Trophoblast cell (in vitro differentiated cells and primary cell): ENCODE measurements at regions not wholly inside any gene's neighbourhood (a gene's known extent, or its start where the extent isn't known, plus 50 kb on each side); places are given as distances from the start of the nearest gene placed in this dataset.
A peak's percentile ranks its signal among the peaks of the same experiment; 100 is the strongest.
"Not testable (repeated sequence)": the region's sequence is repeated elsewhere in the genome, so short reads cannot be mapped to it uniquely, and the experiment has no call there.

Experiments used
- DNase-seq, 2 donors: peaks; one replicate each; pipeline ENCODE4 v3.0.0-alpha.2; 2016
- H2AFZ ChIP-seq: 2 replicates; pipeline ENCODE4 v1.6.1; 2013; ENCODE audit warnings: low read length, moderate library complexity, mild to moderate bottlenecking; ENCODE audit not compliant: insufficient read depth, poor library complexity
- H2AK5ac ChIP-seq: 2 replicates; pipeline ENCODE4 v1.6.1; 2013; ENCODE audit warnings: mild to moderate bottlenecking, low read length
- H2BK120ac ChIP-seq: 2 replicates; pipeline ENCODE4 v1.6.1; 2013; ENCODE audit warnings: low read length, mild to moderate bottlenecking, moderate library complexity; ENCODE audit not compliant: insufficient read depth, poor library complexity
- H2BK12ac ChIP-seq: 2 replicates; pipeline ENCODE4 v1.6.1; 2013; ENCODE audit warnings: mild to moderate bottlenecking, low read length, moderate library complexity
- H2BK5ac ChIP-seq: 2 replicates; pipeline ENCODE4 v1.6.1; 2013; ENCODE audit warnings: low read length, low read depth, moderate library complexity, mild to moderate bottlenecking; ENCODE audit not compliant: poor library complexity
- H3K14ac ChIP-seq: 2 replicates; pipeline ENCODE4 v1.6.1; 2013; ENCODE audit warnings: mild to moderate bottlenecking, low read length
- H3K18ac ChIP-seq: 2 replicates; pipeline ENCODE4 v1.6.1; 2013; ENCODE audit warnings: mild to moderate bottlenecking, low read length
- H3K23ac ChIP-seq: 2 replicates; pipeline ENCODE4 v1.6.1; 2013; ENCODE audit warnings: low read length
- H3K27ac ChIP-seq: 2 replicates; pipeline ENCODE4 v1.5.1; 2013; ENCODE audit warnings: low read depth, mild to moderate bottlenecking, inconsistent platforms, low read length, moderate library complexity
- H3K27me3 ChIP-seq: 2 replicates; pipeline ENCODE4 v1.6.1; 2013; ENCODE audit warnings: inconsistent platforms, mild to moderate bottlenecking, low read length, moderate library complexity; ENCODE audit not compliant: insufficient read depth
- H3K36me3 ChIP-seq, 2 experiments: 1 replicate in 1 of 2; 2 replicates in 1 of 2; pipeline ENCODE4 v1.6.1; 2013; ENCODE audit warnings: low read length in 2 of 2, mild to moderate bottlenecking in 2 of 2, moderate library complexity in 1 of 2; ENCODE audit not compliant: insufficient read depth in 2 of 2, control insufficient read depth in 1 of 2
- H3K4ac ChIP-seq: 2 replicates; pipeline ENCODE4 v1.6.1; 2013; ENCODE audit warnings: low read depth, mild to moderate bottlenecking, low read length, moderate library complexity
- H3K4me1 ChIP-seq, 2 experiments: 1 replicate in 1 of 2; 2 replicates in 1 of 2; pipeline ENCODE4 v1.6.1; 2013; ENCODE audit warnings: low read length in 2 of 2, mild to moderate bottlenecking in 2 of 2, moderate library complexity in 1 of 2; ENCODE audit not compliant: insufficient read depth in 2 of 2, control insufficient read depth in 1 of 2
- H3K4me2 ChIP-seq: 2 replicates; pipeline ENCODE4 v1.6.1; 2013; ENCODE audit warnings: inconsistent platforms, mild to moderate bottlenecking, low read length, moderate library complexity
- H3K4me3 ChIP-seq: 2 replicates; pipeline ENCODE4 v1.5.1; 2013; ENCODE audit warnings: mild to moderate bottlenecking, low read depth, low read length, inconsistent platforms
- H3K79me1 ChIP-seq: one replicate; pipeline ENCODE4 v1.6.1; 2013; ENCODE audit warnings: low read length
- H3K79me2 ChIP-seq: 2 replicates; pipeline ENCODE4 v1.6.1; 2013; ENCODE audit warnings: low read length, mild to moderate bottlenecking; ENCODE audit not compliant: control insufficient read depth, insufficient read depth, poor library complexity
- H3K9ac ChIP-seq: 2 replicates; pipeline ENCODE4 v1.6.1; 2013; ENCODE audit warnings: mild to moderate bottlenecking, low read length
- H3K9me3 ChIP-seq: 2 replicates; pipeline ENCODE4 v1.6.1; 2013; ENCODE audit warnings: low read depth, mild to moderate bottlenecking, control low read depth, inconsistent platforms, low read length; ENCODE audit not compliant: insufficient read depth
- H4K12ac ChIP-seq: 2 replicates; pipeline ENCODE4 v1.6.1; 2013; ENCODE audit warnings: low read depth, mild to moderate bottlenecking, low read length, moderate library complexity
- H4K8ac ChIP-seq: 2 replicates; pipeline ENCODE4 v1.6.1; 2013; ENCODE audit warnings: low read depth, mild to moderate bottlenecking, low read length, moderate library complexity
- H4K91ac ChIP-seq: one replicate; pipeline ENCODE4 v1.6.1; 2013; ENCODE audit warnings: low read depth, mild to moderate bottlenecking, low read length, moderate library complexity
- WGBS: extraction: QIAGEN DNeasy Blood & Tissue Kit; methylation state at CpG from one replicate; pipeline ENCODE4 v1.1.7; 2013; ENCODE audit warnings: missing lambda C conversion rate; ENCODE audit not compliant: insufficient read length, insufficient coverage; ENCODE audit errors: extremely low coverage; 5-methylcytosine and 5-hydroxymethylcytosine counted together

DNA sequence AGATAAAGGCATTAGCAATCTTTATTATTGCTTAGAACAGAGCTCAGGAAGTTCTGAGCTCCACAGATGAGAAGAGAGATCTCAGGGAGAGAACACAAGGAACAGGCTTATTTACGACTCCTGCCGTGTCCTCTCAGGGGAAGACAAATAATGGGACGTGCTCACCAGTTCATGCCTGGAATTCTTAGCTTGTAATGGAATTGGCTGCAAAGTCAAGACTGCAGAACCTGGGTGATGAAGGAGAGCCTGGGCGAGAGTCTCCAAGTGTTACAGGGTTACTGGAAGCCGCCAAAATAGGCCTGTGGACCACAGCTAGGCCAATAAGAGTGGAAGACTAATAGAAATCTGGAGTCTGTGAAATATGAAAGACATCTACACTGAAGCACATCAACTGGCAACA, 174.5 kb upstream of the ADAMTSL1 start:
- Histone ChIP-seq H4K91ac (no peak overlapping the region), H2BK12ac (no peak overlapping the region), H3K14ac (no peak overlapping the region), H2BK5ac (no peak overlapping the region), H4K8ac (no peak overlapping the region), H3K79me1 (peaks cover under 1% of the 10 kb centered on the region), H3K4me2 (no peak overlapping the region), H2BK120ac (no peak overlapping the region), H3K4ac (no peak overlapping the region), H3K27me3 (no peaks in the 10 kb centered on the region), H4K12ac (no peak overlapping the region), H3K9ac (no peak overlapping the region), H3K4me3 (no peak overlapping the region), H3K9me3 (no peaks in the 10 kb centered on the region), H3K27ac (no peak overlapping the region), H2AK5ac (no peak overlapping the region), H2AFZ (no peak overlapping the region), H3K18ac (no peak overlapping the region), H3K4me1 (peaks cover 0 to 4% of the 10 kb centered on the region in 2 experiments), H3K23ac (no peak overlapping the region), H3K79me2 (no peaks in the 10 kb centered on the region), H3K36me3 (no peaks in the 10 kb centered on the region)
- no peak for DNase-seq
- WGBS: no CpG with 5 or more reads among the region's 5 CpGs

DNA sequence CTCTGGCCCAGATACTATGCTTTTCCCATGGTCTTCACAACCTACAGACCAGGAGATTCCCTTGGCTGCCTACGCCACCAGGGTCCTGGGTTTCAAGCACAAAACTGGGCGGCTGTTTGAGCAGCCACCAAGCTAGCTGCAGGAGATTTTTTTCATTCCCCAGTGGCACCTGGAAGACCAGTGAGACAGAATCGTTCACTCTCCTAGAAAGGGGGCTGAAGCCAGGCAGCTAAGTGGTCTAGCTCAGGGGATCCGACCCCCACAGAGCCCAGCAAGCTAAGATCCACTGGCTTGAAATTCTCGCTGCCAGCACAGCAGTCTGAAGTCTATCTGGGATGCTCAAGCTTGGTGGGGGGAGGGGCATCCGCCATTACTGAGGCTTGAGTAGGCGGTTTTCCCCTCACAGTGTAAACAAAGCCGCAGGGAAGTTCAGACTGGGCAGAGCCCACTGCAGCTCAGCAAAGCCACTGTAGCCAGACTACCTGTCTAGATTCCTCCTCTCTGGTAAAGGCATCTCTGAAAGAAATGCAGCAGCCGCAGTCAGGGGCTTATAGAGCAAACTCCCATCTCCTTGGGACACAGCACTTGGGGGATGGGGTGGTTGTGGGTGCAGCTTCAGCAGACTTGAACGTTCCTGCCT, 168.7 kb upstream of the ADAMTSL1 start:
- not testable (repeated sequence) for H4K91ac ChIP-seq, H2BK5ac ChIP-seq, H3K4me2 ChIP-seq, H3K23ac ChIP-seq, H2AK5ac ChIP-seq, H2BK120ac ChIP-seq, H3K4ac ChIP-seq, H3K79me2 ChIP-seq, H2AFZ ChIP-seq, DNase-seq, H2BK12ac ChIP-seq, H3K27me3 ChIP-seq, H3K9me3 ChIP-seq, H3K27ac ChIP-seq, H3K4me3 ChIP-seq, H3K79me1 ChIP-seq, H4K12ac ChIP-seq, H3K14ac ChIP-seq, H3K36me3 ChIP-seq, H3K9ac ChIP-seq, H3K4me1 ChIP-seq, H3K18ac ChIP-seq
- peak overlapping the region; percentile 56 for H4K8ac ChIP-seq
- no CpG with 5 or more reads among the region's 10 CpGs for WGBS

DNA sequence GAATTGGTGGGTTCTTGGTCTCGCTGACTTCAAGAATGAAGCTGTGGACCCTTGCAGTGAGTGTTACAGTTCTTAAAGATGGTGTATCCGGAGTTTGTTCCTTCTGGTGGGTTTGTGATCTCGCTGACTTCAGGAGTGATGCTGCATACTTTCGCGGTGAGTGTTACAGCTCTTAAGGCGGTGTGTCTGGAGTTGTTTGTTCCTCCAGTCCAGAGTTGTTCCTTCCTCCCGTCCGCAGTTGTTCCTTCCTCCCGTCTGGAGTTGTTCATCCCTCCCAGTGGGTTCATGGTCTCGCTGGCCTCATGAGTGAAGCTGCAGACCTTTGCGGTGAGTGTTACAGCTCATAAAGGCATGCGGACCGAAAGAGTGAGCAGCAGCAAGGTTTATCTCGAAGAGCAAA, 159.6 kb upstream of the ADAMTSL1 start:
- H3K9ac ChIP-seq: no peak overlapping the region
- H2AFZ ChIP-seq: no peak overlapping the region
- H3K27me3 ChIP-seq: no peaks in the 10 kb centered on the region
- H4K91ac ChIP-seq: no peak overlapping the region
- no peak overlapping the region for H2BK12ac ChIP-seq
- H3K4me1 ChIP-seq: peaks cover 0 to 1% of the 10 kb centered on the region in 2 experiments
- no peak overlapping the region for H2AK5ac ChIP-seq
- H3K4me3 ChIP-seq: no peak overlapping the region
- WGBS: no CpG with 5 or more reads among the region's 14 CpGs
- H3K27ac ChIP-seq: no peak overlapping the region
- H2BK120ac ChIP-seq: no peak overlapping the region
- peaks cover 7% of the 10 kb centered on the region for H3K9me3 ChIP-seq
- no peaks in the 10 kb centered on the region for H3K79me1 ChIP-seq
- no peak overlapping the region for H4K12ac ChIP-seq
- no peak overlapping the region for H3K4me2 ChIP-seq
- H3K36me3 ChIP-seq: no peaks in the 10 kb centered on the region
- no peak overlapping the region for H4K8ac ChIP-seq
- H2BK5ac ChIP-seq: no peak overlapping the region
- no peak overlapping the region for H3K4ac ChIP-seq
- no peak overlapping the region for H3K23ac ChIP-seq
- no peak overlapping the region for H3K18ac ChIP-seq
- H3K14ac ChIP-seq: no peak overlapping the region
- H3K79me2 ChIP-seq: no peaks in the 10 kb centered on the region
- peak in 1 of 2 donors; percentile 8 for DNase-seq

DNA sequence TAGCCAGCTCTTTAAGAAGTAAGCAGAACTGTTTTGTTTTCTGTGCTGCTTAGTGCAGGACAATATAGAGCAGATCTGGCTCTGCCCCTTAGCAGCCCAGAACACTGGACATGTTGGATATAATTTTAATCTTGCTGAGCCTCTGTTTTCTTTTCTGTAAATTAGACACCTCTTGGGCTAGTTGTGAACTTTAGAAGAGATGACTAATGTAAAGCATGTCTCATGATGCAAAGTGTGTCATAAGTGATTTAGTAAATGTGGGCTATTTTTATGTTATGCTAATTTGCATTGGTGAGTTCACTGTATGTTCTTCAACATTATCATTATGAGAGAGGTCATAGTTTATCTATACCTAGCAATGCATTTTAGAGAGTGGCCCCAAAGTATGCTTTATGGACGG, 156.1 kb upstream of the ADAMTSL1 start:
- H3K9ac ChIP-seq: no peak overlapping the region
- H3K79me1 ChIP-seq: no peaks in the 10 kb centered on the region
- H3K14ac ChIP-seq: no peak overlapping the region
- peaks cover 0 to 1% of the 10 kb centered on the region in 2 experiments for H3K4me1 ChIP-seq
- no peak overlapping the region for H4K12ac ChIP-seq
- H3K27me3 ChIP-seq: no peaks in the 10 kb centered on the region
- no peak overlapping the region for H2BK120ac ChIP-seq
- no CpG with 5 or more reads among the region's 1 CpG for WGBS
- no peak overlapping the region for H2BK12ac ChIP-seq
- no peaks in the 10 kb centered on the region for H3K79me2 ChIP-seq
- no peak for DNase-seq
- H2BK5ac ChIP-seq: no peak overlapping the region
- no peaks in the 10 kb centered on the region for H3K36me3 ChIP-seq
- H3K9me3 ChIP-seq: peaks cover 7% of the 10 kb centered on the region
- no peak overlapping the region for H3K23ac ChIP-seq
- H4K8ac ChIP-seq: no peak overlapping the region
- H3K27ac ChIP-seq: no peak overlapping the region
- no peak overlapping the region for H3K4ac ChIP-seq
- no peak overlapping the region for H3K18ac ChIP-seq
- H2AFZ ChIP-seq: no peak overlapping the region
- H3K4me3 ChIP-seq: no peak overlapping the region
- no peak overlapping the region for H2AK5ac ChIP-seq
- no peak overlapping the region for H3K4me2 ChIP-seq
- no peak overlapping the region for H4K91ac ChIP-seq
